NCI-H187 (cell line): ENCODE measurements at regions not wholly inside any gene's neighbourhood (a gene's known extent, or its start where the extent isn't known, plus 50 kb on each side); places are given as distances from the start of the nearest gene placed in this dataset.
A peak's percentile ranks its signal among the peaks of the same experiment; 100 is the strongest.

ENCODE experiments used
- DNase-seq, 2 experiments: peaks; one replicate each; lab custom pipeline; 2025; lab: John Stamatoyannopoulos, UW

- DNase-seq: no peak
Measured at GRCh38 chr9:14560194-14560593, 133.0 kb downstream of the ZDHHC21 start.

- DNase-seq: no peak
Measured at GRCh38 chr9:14554886-14555285, 138.3 kb downstream of the ZDHHC21 start.

GRCh38 chr9:14547245-14548060 is 145.8 kb downstream of the ZDHHC21 start:
- DNase-seq: no peak

DNA sequence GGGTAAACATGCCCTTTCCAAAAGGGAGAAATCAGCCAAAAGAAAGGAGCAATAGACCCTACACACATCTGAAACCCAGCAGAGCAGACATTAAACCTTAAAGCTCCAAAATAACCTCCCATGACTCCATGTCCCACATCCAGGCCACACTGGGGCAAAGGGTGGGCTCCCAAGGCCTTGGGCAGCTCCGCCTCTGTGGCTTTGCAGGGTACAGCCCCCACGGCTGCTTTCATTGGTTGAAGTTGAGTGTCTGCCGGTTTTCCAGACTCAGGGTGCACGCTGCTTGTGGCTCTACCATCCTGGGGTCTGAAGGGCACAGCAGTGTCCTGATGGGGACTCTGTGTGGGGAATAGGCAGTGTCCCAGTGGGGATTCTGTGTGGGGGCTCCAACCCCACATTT is 146.5 kb downstream of the ZDHHC21 start:
- no peak for DNase-seq

- DNase-seq: peak; percentile 56 to 70
Measured at GRCh38 chr9:14542071-14542470, 151.2 kb downstream of the ZDHHC21 start.

DNA sequence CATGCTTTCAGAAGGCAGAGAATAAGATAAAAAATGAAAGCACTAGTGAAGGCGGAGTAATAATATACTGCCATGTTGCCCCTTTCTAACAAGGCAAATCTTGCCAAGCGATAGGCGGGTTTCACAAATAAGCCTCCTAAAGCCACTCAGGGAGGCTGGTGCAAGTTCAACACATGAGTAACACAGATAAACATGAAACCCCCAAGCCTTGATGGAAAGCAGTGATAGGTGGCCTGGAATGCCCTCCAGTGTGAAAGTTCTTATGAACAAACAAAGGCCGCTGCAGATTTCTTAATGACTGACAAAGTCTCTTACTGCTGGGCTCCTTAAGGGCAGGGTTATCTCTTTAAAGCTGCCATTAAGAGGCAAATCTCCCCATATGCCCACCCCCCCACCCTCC is 154.7 kb downstream of the ZDHHC21 start:
- DNase-seq: no peak

DNA sequence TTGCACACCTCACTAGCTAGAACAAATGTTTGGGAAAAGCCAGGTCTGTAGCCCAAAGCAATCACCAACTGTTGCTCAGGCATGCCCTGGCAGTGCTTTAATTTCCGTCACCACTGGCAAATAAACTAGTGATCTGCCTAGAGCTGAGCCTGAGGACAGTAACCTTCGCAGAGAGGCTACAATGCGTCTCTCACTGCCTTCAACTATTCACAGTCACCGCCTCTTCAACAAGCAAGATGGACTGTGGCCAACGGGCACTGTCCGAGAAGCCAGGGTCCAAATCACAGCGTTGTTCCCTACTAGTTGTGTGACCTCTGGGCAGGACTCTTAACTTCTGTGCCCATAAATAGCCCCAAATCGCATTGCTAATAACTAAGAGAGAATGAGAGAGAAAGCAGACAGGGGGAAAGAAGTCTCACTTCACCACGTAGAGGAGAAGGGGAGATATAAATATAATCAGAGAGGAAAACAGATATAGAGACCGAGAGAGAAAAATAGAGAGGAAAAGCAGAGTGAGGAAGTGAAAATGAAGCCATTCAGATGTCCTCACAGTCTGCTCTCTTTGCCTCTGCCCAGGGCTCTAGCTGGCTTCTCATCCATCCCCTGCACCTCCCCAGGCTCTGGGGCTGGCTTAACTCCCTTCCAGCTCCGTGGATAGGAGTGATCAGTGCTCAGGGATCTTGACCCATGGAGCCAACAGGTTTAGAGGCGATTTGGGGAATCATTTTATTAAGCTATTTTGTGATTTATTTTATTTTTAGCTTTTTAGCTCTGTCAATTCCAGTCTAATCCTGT is 157.9 kb downstream of the ZDHHC21 start:
- no peak for DNase-seq

DNA sequence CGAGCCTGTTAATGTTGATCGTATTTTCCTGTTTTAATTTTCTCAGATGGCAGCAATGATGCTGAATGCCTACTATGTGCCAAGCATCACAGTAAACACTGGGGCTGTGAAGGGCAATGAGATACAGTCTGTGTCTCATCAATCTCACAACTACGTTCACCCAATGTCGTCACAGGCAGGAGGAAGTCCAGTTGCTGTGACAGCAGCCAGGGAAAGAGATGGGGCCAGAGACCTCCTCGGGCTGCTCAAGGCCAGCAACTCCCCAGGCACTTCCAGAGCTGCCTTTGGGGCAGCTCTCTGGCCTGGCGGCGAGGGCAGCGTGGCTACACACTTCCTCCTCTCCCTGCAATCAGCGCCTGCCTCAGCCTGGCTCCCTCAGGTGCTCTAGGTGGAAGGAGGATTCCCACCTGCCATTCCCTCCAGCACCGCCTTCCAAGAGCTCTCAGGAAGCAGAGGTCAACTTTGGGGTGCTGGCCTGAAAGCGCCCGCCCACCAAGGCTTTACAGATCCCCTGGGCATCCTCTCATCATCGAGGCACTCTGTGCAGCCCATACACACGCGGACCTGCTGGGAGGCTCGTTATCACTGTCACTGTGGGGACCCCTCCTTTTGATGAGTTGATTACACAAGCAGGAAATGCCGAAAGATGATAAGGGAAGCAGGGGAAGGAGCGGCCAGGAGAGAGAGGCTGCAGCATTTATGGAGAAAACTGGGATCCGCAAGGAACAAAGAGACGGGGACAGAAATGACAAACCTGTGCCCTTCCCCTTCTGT is 159.2 kb downstream of the ZDHHC21 start:
- no peak for DNase-seq

- peak in 1 of 2 experiments; percentile 55 for DNase-seq
Measured at GRCh38 chr9:14532456-14533115, 160.6 kb downstream of the ZDHHC21 start.

GRCh38 chr9:14531341-14532269 is 161.6 kb downstream of the ZDHHC21 start:
- DNase-seq: peak in 1 of 2 experiments; percentile 37

DNA sequence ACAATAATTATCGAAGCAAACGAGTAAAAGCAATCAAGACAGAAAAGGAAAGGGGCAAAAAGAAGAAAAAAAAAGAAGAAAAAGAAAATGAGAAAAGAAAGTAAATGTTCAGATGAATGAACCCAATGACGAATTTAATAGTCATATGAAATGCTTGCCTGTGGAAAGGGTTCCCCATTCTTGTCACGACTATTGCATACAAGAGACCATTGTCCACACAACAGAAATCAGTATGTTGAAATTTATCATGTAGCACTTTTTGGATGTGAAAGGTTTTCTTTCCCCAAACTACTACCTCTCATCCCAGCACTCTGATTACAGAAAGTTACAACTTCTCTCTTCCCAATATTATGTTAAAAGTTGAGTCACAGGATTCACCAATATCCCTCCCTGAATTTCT is 162.4 kb downstream of the ZDHHC21 start:
- no peak for DNase-seq

GRCh38 chr9:14530366-14530765 is 162.9 kb downstream of the ZDHHC21 start:
- peak in 1 of 2 experiments; percentile 17 for DNase-seq

GRCh38 chr9:14529629-14530028 is 163.6 kb downstream of the ZDHHC21 start:
- DNase-seq: no peak

GRCh38 chr9:14529054-14529453 is 164.2 kb downstream of the ZDHHC21 start:
- no peak for DNase-seq

GRCh38 chr9:14526504-14526903 is 166.7 kb downstream of the ZDHHC21 start:
- DNase-seq: no peak

- peak in 1 of 2 experiments; percentile 33 for DNase-seq
Measured at GRCh38 chr9:14525856-14526255, 167.4 kb downstream of the ZDHHC21 start.

- peak; percentile 56 to 72 for DNase-seq
Measured at GRCh38 chr9:14524873-14525515, 168.2 kb downstream of the ZDHHC21 start.

GRCh38 chr9:14523545-14523944 is 169.7 kb downstream of the ZDHHC21 start:
- no peak for DNase-seq

DNA sequence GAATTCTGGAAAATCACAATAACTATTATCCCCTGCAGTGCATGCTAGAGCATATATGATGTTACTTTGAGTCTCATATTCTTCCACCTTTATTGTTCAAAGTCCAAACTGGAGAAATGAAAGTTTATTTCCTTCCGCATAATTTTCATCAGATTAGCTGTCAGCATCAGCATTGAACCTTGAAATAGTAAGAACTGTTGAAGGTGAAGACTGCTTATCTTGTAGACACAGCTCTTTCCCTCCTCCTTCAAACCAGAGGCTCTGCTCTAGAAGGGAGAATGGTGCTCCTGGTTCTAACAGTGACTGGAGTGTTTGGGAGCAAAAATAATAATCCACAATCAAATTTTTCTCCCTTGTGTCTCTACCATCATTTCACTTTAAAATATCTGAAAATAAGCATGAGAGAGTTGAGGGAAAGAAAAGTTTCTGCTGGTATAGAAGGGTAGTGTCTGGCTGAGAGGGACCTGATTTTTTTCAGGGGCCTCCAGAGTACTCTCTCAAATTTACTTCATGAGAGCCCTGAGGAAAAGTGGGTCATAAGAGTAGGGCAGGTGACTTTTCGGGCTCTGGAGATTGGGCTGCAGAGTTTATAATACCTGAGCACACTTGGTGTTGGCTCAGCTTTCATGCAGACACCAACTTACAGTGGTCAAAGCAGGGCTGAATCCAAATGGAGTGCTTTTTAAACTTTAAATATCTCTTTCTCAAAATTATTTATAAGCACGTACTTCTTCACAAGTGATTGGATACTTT is 170.4 kb downstream of the ZDHHC21 start:
- no peak for DNase-seq
